Gastroesophageal sphincter (tissue), 3 donors: ENCODE measurements at regions not wholly inside any gene's neighbourhood (a gene's known extent, or its start where the extent isn't known, plus 50 kb on each side); places are given as distances from the start of the nearest gene placed in this dataset.

Source experiments
- CTCF ChIP-seq, 4 experiments: fragments of 200-600 bp in 2 of 4; fragments of 450-650 bp in 2 of 4; sonication (generic) in 1 of 4; IDR thresholded peaks; one replicate each; pipeline ENCODE4 v1.5.1; 2017 to 2019; ENCODE audit warnings: antibody characterized with exemption in 4 of 4, mild to moderate bottlenecking in 2 of 4, moderate library complexity in 2 of 4
- EP300 ChIP-seq: sonication (generic); formaldehyde crosslinking; IDR thresholded peaks from one replicate; pipeline ENCODE4 v1.6.1; 2017; ENCODE audit warnings: antibody characterized with exemption, mild to moderate bottlenecking
- POLR2AphosphoS5 ChIP-seq: sonication (generic); formaldehyde crosslinking; IDR thresholded peaks from one replicate; pipeline ENCODE4 v1.6.1; 2017; ENCODE audit warnings: antibody characterized with exemption

- TF ChIP-seq CTCF (IDR thresholded peaks at IDR 0.05): no peak
- no peak for TF ChIP-seq POLR2AphosphoS5
- no peak for TF ChIP-seq EP300
Observed at GRCh38 chr2:175612280-175612679, 389.8 kb downstream of the LNPK start.
